Psoas muscle (tissue), 7 donors: ENCODE measurements at regions not wholly inside any gene's neighbourhood (a gene's known extent, or its start where the extent isn't known, plus 50 kb on each side); places are given as distances from the start of the nearest gene placed in this dataset.
"Not testable (repeated sequence)": the region's sequence is repeated elsewhere in the genome, so short reads cannot be mapped to it uniquely, and the experiment has no call there.

Experiments used
- ATAC-seq, 4 donors: fragments of 200-7000 bp; cut with Tn5 transposase; one replicate each; pipeline ENCODE4 v1.9.1; 2020; ENCODE audit warnings: moderate library complexity in 3 of 4, mild to moderate bottlenecking in 2 of 4
- DNase-seq, 2 donors: peaks; one replicate each; pipeline ENCODE4 v3.0.0-alpha.2; 2020
- H3K27ac ChIP-seq: fragments of 200-600 bp; one replicate; pipeline ENCODE4 v1.8.0; 2022
- H3K27me3 ChIP-seq, 3 donors: fragments of 200-600 bp in 1 of 3; one replicate each; pipeline versions ENCODE4 v1.6.1 to v1.8.0; 2013 to 2022; ENCODE audit warnings: low read length in 2 of 3, mild to moderate bottlenecking in 2 of 3, moderate library complexity in 1 of 3; ENCODE audit not compliant: insufficient read depth in 3 of 3
- H3K36me3 ChIP-seq, 2 donors: fragments of 200-600 bp in 1 of 2; one replicate each; pipeline versions ENCODE4 v1.6.1 to v1.8.0; 2013 to 2022; ENCODE audit warnings: low read depth in 1 of 2, mild to moderate bottlenecking in 1 of 2, moderate library complexity in 1 of 2; ENCODE audit not compliant: insufficient read depth in 1 of 2
- H3K4me1 ChIP-seq: fragments of 200-600 bp; one replicate; pipeline ENCODE4 v1.8.0; 2022
- H3K4me3 ChIP-seq: fragments of 200-600 bp; one replicate; pipeline ENCODE4 v1.8.0; 2022; ENCODE audit warnings: mild to moderate bottlenecking
- H3K9me3 ChIP-seq: fragments of 200-600 bp; one replicate; pipeline ENCODE4 v1.8.0; 2022
- WGBS, 3 donors: extraction: QIAGEN DNeasy Blood & Tissue Kit; methylation state at CpG; one replicate each; pipeline versions ENCODE4 v1.1.6 to v1.1.7; 2013; 5-methylcytosine and 5-hydroxymethylcytosine counted together
- intact Hi-C, 2 donors: fragments of 100-400 bp; cut with DNase I; formaldehyde crosslinking; loops; one replicate each; pipeline versions ENCODE4 v1.11.0 to v1.14.2; 2022
- TF ChIP-seq, protein P1 (sequence below): fragments of 200-600 bp; IDR thresholded peaks from one replicate; pipeline ENCODE4 v1.8.0; 2022; ENCODE audit warnings: antibody characterized with exemption
- donor health status: healthy with polysubstance abuse.
- donor health status: DM: no; HTN: no; CAD: no; lungs with moderate emphysema.
- donor health status: Bipolar disorder and iron deficiency.
- donor health status: healthy.
- donor health status: DM: yes; HTN: yes; CAD: no.
- donor health status: DM: no; HTN: no; CAD: no.
- donor health status: DM: yes; HTN: yes; CAD: no.

DNA sequence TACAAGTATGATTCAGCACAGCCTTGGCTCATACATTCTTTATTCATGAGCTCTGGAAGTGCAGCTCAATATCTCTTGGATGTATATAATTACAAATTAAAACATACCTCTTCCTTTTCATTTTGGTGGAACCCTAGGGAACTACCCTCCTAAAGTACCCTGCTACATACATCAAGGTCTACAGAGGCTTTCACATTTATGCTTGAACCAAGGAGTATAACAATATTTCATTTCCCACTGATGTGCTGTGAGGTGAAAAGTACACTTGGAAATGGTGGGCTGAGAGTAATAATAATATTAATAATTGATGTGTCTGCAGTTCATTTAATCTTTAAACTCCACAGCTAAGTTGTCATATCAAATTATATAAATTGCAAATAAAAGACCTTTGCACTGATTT lies 142.2 kb upstream of the LRRC3B start:
- no peaks in the 10 kb centered on the region for H3K4me1 ChIP-seq
- no peaks in the 10 kb centered on the region for H3K36me3 ChIP-seq
- no peak overlapping the region for H3K4me3 ChIP-seq
- ATAC-seq (no peak), DNase-seq (no peak)
- no peaks in the 10 kb centered on the region for H3K27me3 ChIP-seq
- TF ChIP-seq, protein P1, sequence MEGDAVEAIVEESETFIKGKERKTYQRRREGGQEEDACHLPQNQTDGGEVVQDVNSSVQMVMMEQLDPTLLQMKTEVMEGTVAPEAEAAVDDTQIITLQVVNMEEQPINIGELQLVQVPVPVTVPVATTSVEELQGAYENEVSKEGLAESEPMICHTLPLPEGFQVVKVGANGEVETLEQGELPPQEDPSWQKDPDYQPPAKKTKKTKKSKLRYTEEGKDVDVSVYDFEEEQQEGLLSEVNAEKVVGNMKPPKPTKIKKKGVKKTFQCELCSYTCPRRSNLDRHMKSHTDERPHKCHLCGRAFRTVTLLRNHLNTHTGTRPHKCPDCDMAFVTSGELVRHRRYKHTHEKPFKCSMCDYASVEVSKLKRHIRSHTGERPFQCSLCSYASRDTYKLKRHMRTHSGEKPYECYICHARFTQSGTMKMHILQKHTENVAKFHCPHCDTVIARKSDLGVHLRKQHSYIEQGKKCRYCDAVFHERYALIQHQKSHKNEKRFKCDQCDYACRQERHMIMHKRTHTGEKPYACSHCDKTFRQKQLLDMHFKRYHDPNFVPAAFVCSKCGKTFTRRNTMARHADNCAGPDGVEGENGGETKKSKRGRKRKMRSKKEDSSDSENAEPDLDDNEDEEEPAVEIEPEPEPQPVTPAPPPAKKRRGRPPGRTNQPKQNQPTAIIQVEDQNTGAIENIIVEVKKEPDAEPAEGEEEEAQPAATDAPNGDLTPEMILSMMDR: no peak
- no peak overlapping the region for H3K27ac ChIP-seq
- intact Hi-C loops: no loop called here
- no peaks in the 10 kb centered on the region for H3K9me3 ChIP-seq

DNA sequence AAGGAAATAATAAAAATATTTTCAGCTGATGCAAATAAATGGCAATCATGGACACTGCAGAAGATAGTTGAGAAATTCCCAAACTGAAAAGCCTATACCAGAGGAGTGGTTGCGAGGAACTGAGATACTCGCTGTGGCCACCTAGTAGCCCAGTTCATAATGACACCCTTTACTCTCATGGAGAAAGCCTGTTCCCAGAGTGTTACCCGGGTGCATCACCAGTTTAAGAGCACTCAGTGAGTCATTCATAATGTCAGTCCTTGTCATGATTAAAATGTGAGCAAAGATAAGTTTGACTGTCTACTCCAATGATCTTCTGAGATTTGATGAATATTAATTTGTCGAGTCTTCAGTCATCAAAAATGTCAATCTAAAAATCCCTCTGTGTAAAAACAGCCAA lies 138.4 kb upstream of the LRRC3B start:
- 75 to 83% (median 77%) methylated on average over 4 of the region's 4 CpGs for WGBS, 3 donors
- Histone ChIP-seq H3K27me3 (no peaks in the 10 kb centered on the region), H3K27ac (no peak overlapping the region), H3K36me3 (no peaks in the 10 kb centered on the region), H3K9me3 (no peaks in the 10 kb centered on the region), H3K4me1 (no peaks in the 10 kb centered on the region), H3K4me3 (no peak overlapping the region)
- no peak for DNase-seq
- ATAC-seq: no peak
- intact Hi-C loops: no loop called here
- TF ChIP-seq, protein P1: no peak

DNA sequence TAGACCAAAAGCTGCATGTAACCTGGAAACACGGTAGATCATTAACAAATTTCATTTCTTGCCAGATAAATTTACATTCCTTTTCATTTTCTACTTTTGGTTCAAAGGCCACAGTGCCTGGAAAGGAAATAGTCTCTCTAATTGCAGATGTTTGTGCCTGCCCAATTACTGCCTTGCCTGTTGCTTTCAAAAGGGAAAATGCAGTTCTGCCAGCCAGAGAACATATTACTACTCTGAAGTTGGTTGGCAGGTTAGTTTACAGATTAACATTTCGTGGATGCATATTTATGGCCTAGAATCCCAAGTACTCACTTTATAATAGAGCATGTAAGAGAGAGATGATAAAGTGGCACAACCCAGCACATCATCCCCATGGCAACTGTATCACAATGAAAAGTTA lies 124.3 kb upstream of the LRRC3B start:
- no peak for ATAC-seq
- 42 to 56% (median 43%) methylated on average over 2 of the region's 2 CpGs for whole genome bisulfite sequencing, 3 donors
- Histone ChIP-seq H3K4me3 (no peak overlapping the region), H3K27ac (no peak overlapping the region), H3K27me3 (peaks cover 0 to 5% (median 0%) of the 10 kb centered on the region in 3 donors), H3K36me3 (no peaks in the 10 kb centered on the region), H3K4me1 (no peaks in the 10 kb centered on the region), H3K9me3 (no peaks in the 10 kb centered on the region)
- TF ChIP-seq, protein P1: no peak
- DNase-seq: no peak
- intact Hi-C loops: no loop called here

DNA sequence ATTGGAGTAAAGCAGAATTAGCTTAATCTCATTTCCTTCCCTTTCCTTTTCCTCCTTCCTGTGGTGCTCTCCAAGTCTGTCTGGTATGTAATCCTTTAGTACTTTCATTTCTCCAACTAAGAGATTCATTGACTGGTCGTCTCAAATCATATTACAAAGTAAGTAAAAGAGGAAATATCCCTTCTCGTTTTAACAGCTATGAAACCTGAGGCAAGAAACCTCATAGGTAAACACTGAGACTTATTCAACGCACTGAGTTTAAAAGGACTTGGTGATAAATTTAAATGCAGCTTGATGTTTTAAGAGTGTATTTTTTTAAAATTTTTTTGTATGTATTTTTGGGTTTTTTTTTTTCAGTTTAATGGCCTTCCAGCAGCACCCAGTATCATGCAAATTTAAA lies 117.2 kb upstream of the LRRC3B start:
- ATAC-seq (no peak), DNase-seq (no peak)
- H3K36me3 ChIP-seq: no peaks in the 10 kb centered on the region
- TF ChIP-seq, protein P1: no peak
- H3K4me3 ChIP-seq: no peak overlapping the region
- 23 to 36% (median 32%) methylated on average over 3 of the region's 3 CpGs for WGBS, 3 donors
- no peaks in the 10 kb centered on the region for H3K4me1 ChIP-seq
- H3K9me3 ChIP-seq: no peaks in the 10 kb centered on the region
- peaks cover 0 to 5% (median 0%) of the 10 kb centered on the region in 3 donors for H3K27me3 ChIP-seq
- intact Hi-C loops: no loop called here
- no peak overlapping the region for H3K27ac ChIP-seq

DNA sequence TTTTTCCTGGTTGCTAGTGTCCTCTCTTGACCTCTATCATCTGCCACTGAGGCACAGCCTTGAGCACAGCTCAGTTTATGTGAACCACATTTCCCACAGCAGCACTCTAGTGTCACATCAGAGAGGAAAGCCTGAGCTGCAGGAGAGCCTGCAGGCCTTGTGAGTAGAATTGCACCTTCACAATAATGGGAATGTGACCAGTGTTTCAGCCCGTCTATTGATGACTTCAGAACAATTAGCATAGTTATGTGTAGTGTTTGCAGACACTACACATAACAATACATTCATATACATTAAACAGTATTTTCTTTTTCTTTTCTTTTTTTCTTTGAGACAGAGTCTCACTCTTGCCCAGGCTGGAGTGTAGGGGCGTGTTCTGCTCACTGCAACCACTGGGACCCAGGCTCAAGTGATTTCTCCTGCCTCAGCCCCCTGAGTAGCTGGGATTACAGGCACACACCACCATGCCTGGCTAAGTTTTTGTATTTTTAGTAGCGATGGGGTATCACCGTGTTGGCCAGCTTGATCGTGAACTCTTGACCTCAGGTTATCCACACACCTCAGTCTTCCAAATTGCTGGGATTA lies 108.0 kb upstream of the LRRC3B start:
- H3K4me3 ChIP-seq, H3K9me3 ChIP-seq, DNase-seq, intact Hi-C loops, H3K27ac ChIP-seq, H3K36me3 ChIP-seq, H3K4me1 ChIP-seq, ATAC-seq, H3K27me3 ChIP-seq: not testable (repeated sequence)
- WGBS, 3 donors: 74 to 82% (median 76%) methylated on average over 5 of the region's 5 CpGs
